GM21786 (cell line): ENCODE measurements at regions not wholly inside any gene's neighbourhood (a gene's known extent, or its start where the extent isn't known, plus 50 kb on each side); places are given as distances from the start of the nearest gene placed in this dataset.

Experiments used
- ATAC-seq: cut with Tn5 transposase; IDR thresholded peaks from one replicate; pipeline ENCODE4 v1.9.1; 2021; ENCODE audit not compliant: unreplicated experiment

- no peak for ATAC-seq
Measured at GRCh38 chr16:86444261-86444660, 66.1 kb upstream of the FOXF1 start.

- ATAC-seq, result no peak
Measured at GRCh38 chr16:86444661-86445060, 65.7 kb upstream of the FOXF1 start.

- ATAC-seq, result no peak
Measured at GRCh38 chr16:86446279-86446678, 64.0 kb upstream of the FOXF1 start.

- no peak for ATAC-seq
Measured at GRCh38 chr16:86447228-86447627, 63.1 kb upstream of the FOXF1 start.

GRCh38 chr16:86448306-86448890, 61.9 kb upstream of the FOXF1 start:
- no peak for ATAC-seq

GRCh38 chr16:86449446-86450095, 60.8 kb upstream of the FOXF1 start:
- ATAC-seq, result no peak

GRCh38 chr16:86450691-86451090, 59.6 kb upstream of the FOXF1 start:
- ATAC-seq, result no peak

- ATAC-seq, result no peak
Measured at GRCh38 chr16:86452451-86452850, 57.9 kb upstream of the FOXF1 start.

GRCh38 chr16:86455116-86455515, 55.2 kb upstream of the FOXF1 start:
- ATAC-seq, result no peak

- ATAC-seq, result no peak
Measured at GRCh38 chr16:86455640-86456039, 54.7 kb upstream of the FOXF1 start.

GRCh38 chr16:86457501-86458148, 52.7 kb upstream of the FOXF1 start:
- ATAC-seq, result no peak

- ATAC-seq, result no peak
Measured at GRCh38 chr16:86458149-86458777, 52.1 kb upstream of the FOXF1 start.

- ATAC-seq, result no peak
Measured at GRCh38 chr16:86459266-86459665, 51.1 kb upstream of the FOXF1 start.
